GM12875 (cell line): ENCODE measurements at regions not wholly inside any gene's neighbourhood (a gene's known extent, or its start where the extent isn't known, plus 50 kb on each side); places are given as distances from the start of the nearest gene placed in this dataset.

Experiments
- H3K4me3 ChIP-seq: one replicate; pipeline ENCODE4 v1.5.1; 2011; ENCODE audit warnings: low read depth, low read length, control low read depth
- CTCF ChIP-seq: IDR thresholded peaks from 2 replicates; pipeline ENCODE4 v1.5.1; 2011; ENCODE audit warnings: low read depth, mild to moderate bottlenecking, control low read depth, inconsistent platforms, low read length, moderate library complexity, borderline replicate concordance; ENCODE audit not compliant: insufficient read depth

DNA sequence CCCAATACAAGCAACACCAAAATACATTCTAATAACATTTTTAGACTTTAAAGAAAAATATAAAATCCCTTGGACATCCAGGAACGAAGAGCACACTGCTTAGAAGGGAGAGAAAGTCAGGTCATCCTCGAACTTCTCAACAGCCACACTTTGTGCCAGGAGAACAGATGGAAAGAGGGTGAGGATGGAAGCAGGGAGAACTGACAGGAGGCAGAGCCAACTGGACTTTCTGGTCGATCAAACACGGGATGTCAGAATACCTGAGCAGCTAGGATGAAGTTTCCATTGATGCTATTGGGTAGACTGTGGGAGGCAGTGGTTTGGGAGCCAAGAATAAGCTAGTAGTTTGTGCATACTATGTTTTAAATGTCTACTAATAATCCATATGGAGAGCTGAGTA is 111.4 kb downstream of the TOMM20 start:
- TF ChIP-seq CTCF, result no peak
- no peak overlapping the region for H3K4me3 ChIP-seq

DNA sequence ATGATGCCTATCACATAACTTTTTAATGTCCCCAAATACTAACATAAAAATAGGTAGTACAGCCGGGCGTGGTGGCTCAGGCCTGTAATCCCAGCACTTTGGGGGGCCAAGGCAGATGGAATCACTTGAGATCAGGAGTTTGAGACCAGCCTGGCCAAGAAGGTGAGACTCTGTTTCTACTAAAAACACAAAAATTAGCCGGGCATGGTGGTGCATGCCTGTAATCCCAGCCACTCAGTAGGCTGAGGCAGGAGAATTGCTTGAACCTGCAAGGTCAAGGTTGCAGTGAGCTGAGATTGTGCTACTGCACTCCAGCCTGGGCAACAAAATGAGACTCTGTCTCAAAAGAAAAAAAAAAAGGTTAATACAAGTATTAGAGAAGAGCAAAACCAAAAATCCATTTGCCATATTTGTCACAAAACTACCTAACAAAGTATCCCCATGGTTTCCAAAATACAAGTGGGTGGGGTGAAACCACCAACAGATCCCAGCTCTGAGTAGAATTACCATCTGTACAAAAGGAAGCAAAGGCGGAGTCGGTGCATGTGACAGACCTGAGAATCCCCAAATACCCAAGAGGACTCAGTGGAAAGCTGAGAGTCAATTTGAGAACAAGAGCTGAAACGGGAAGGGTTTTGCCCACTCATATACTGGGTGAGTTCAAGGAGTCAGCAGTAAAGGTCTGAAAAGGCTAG is 113.2 kb downstream of the TOMM20 start:
- H3K4me3 ChIP-seq, result no peak overlapping the region
- no peak for TF ChIP-seq CTCF

DNA sequence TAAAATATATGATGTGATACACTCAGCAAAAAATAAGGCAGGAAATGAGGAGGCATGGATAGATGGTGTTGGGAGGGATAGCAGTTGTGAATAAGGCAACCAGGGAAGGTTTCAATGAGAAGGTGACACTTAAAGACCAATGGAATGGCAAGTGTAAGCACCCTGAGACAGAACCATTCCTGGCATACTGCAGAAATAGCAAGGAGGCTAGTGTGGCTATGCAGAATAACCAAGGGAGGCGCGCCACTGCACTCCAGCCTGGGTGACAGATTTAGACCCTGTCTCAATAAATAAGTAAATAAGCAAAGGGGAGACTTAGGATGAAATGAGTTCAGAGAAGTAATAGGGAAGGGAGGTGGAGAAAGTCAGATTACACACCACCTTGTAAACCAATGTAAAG is 113.9 kb downstream of the TOMM20 start:
- no peak overlapping the region for H3K4me3 ChIP-seq
- no peak for TF ChIP-seq CTCF

DNA sequence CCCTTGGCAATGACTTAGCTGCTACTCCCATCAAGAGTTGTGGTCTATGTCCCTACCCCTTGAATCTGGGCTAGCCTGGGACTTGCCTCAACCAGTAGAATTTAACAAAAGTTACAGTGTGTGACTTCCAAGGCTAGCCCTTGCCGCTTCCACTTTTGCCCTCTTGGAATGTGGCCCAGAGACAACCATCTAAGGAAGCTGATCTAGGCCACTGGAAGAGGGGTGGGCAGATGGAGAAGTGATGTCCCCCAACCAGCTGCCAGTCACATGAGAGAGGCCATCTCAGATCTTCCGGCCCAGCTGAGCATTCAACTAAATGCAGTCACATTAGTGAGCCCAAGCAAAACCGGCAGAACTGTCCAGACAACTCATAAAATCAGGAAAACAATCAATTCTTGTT is 115.1 kb downstream of the TOMM20 start:
- TF ChIP-seq CTCF, result no peak
- H3K4me3 ChIP-seq, result no peak overlapping the region

- 0 out of 2 replicates have a peak, but pooled peaks have one; percentile 4 for TF ChIP-seq CTCF
- H3K4me3 ChIP-seq, result no peak overlapping the region
Measured at GRCh38 chr1:235012436-235013210, 116.0 kb downstream of the TOMM20 start.

DNA sequence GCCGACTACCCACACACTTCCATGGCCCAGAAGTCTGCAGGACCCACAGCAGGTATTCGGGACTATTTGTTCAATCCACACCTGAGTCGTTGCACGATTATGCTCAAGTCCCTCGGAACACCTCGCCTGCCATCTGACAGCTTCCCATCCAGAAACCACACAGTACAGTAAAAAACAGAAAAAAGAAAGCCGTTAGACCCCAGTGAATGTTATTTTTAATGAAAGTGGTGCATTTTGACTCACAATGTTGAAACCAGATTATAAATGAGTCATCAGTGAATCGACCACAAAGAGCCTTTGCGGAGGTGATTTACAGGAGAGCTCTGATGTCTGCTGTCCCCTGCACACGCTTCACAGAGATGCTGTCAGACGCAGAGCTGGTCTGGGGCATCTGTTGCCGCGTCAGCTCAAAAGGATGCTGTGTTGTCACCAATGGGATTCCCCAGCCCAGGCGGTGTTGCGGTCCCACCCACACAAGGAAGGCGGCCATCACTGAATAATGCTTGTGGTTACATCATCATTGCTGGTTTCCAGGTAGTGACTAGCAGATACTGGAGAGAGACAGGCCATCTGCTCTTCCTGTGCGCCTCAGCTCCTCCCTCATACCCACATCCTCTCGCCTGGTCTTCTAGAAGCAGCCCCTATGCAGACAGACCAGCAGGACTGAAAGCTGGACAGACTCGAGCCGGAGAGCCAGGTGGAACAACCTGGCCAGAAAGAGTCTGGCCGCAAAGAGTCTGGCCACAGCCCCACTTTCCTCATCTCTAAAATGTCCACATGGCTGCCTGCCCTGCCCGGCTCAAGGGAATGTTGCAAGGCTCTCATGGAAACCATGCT is 116.8 kb downstream of the TOMM20 start:
- no peak for TF ChIP-seq CTCF
- H3K4me3 ChIP-seq, result no peak overlapping the region
